ENCODE measurements at regions not wholly inside any gene's neighbourhood (a gene's known extent, or its start where the extent isn't known, plus 50 kb on each side); places are given as distances from the start of the nearest gene placed in this dataset.
A peak's percentile ranks its signal among the peaks of the same experiment; 100 is the strongest.

DNA sequence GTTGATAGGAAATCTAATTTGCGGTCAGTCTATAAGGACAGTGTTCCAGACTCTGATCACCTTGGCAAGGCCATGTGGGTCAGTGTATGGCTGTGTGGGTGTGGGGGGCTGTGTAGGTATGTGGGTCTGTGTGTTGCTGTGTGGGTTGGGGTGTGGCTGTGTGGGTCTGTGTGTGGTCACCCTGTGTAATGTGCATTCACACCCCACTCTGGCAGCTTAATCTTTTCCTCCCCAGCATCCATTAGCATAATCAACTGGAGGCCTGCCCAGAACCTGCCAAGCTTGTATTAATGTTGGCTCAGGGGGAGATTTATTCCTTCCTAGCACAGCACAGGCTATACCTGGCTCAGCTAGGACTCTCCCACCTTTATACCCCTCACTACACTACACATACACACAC, 203.2 kb downstream of the TUBA3C start (continued):
- TF ChIP-seq, protein P1, sequence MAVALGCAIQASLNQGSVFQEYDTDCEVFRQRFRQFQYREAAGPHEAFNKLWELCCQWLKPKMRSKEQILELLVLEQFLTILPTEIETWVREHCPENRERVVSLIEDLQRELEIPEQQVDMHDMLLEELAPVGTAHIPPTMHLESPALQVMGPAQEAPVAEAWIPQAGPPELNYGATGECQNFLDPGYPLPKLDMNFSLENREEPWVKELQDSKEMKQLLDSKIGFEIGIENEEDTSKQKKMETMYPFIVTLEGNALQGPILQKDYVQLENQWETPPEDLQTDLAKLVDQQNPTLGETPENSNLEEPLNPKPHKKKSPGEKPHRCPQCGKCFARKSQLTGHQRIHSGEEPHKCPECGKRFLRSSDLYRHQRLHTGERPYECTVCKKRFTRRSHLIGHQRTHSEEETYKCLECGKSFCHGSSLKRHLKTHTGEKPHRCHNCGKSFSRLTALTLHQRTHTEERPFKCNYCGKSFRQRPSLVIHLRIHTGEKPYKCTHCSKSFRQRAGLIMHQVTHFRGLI (tag by site-specific recombination; IDR thresholded peaks at IDR 0.05), result no peak
- TF ChIP-seq ZFHX2 (tag by site-specific recombination; conservative IDR thresholded peaks at IDR 0.05), result peak; percentile 88

DNA sequence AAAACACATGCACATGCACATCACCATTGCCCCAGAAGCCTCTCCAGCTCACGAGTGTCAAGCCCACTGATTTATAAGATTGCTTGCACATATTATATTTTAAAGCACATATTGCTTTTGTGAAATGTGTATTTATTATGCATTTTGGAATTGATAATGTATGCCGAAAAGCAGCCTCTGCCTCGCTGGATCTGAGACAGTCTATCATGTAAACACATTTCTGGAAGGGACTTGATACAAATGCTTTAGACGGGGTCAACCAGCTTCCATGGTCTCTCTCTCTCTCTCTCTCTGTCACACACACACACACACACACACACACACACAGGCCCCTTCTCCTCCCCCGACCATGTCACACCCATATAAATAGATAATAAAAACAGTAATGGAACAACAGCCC, 203.8 kb downstream of the TUBA3C start:
- TF ChIP-seq ZNF571 (tag by site-specific recombination; IDR thresholded peaks at IDR 0.05), result no peak
- no peak for TF ChIP-seq ZNF624 (tag by site-specific recombination; IDR thresholded peaks at IDR 0.05)
- no peak for TF ChIP-seq ZNF24 (tag by site-specific recombination; IDR thresholded peaks at IDR 0.05)
- TF ChIP-seq ZNF155 (tag by site-specific recombination; IDR thresholded peaks at IDR 0.05), result no peak
- no peak for TF ChIP-seq ZBTB1 (tag by site-specific recombination; IDR thresholded peaks at IDR 0.05)
- TF ChIP-seq ZNF37A (tag by site-specific recombination; IDR thresholded peaks at IDR 0.05), result no peak
- no peak for TF ChIP-seq ZNF501 (tag by site-specific recombination; IDR thresholded peaks at IDR 0.05)
- TF ChIP-seq ZNF426 (tag by site-specific recombination; IDR thresholded peaks at IDR 0.05), result no peak
- TF ChIP-seq ZNF184 (tag by site-specific recombination; IDR thresholded peaks at IDR 0.05), result no peak
- TF ChIP-seq ZNF544 (tag by site-specific recombination; IDR thresholded peaks at IDR 0.05), result no peak
- TF ChIP-seq ZNF843 (tag by site-specific recombination; IDR thresholded peaks at IDR 0.05), result no peak
- no peak for TF ChIP-seq ZNF23 (tag by site-specific recombination; IDR thresholded peaks at IDR 0.05; ENCODE audit: borderline replicate concordance)
- TF ChIP-seq, protein P2, sequence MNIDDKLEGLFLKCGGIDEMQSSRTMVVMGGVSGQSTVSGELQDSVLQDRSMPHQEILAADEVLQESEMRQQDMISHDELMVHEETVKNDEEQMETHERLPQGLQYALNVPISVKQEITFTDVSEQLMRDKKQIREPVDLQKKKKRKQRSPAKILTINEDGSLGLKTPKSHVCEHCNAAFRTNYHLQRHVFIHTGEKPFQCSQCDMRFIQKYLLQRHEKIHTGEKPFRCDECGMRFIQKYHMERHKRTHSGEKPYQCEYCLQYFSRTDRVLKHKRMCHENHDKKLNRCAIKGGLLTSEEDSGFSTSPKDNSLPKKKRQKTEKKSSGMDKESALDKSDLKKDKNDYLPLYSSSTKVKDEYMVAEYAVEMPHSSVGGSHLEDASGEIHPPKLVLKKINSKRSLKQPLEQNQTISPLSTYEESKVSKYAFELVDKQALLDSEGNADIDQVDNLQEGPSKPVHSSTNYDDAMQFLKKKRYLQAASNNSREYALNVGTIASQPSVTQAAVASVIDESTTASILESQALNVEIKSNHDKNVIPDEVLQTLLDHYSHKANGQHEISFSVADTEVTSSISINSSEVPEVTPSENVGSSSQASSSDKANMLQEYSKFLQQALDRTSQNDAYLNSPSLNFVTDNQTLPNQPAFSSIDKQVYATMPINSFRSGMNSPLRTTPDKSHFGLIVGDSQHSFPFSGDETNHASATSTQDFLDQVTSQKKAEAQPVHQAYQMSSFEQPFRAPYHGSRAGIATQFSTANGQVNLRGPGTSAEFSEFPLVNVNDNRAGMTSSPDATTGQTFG (tag by site-specific recombination; IDR thresholded peaks at IDR 0.05; ENCODE audit: borderline replicate concordance), result no peak
- TF ChIP-seq, protein P3, sequence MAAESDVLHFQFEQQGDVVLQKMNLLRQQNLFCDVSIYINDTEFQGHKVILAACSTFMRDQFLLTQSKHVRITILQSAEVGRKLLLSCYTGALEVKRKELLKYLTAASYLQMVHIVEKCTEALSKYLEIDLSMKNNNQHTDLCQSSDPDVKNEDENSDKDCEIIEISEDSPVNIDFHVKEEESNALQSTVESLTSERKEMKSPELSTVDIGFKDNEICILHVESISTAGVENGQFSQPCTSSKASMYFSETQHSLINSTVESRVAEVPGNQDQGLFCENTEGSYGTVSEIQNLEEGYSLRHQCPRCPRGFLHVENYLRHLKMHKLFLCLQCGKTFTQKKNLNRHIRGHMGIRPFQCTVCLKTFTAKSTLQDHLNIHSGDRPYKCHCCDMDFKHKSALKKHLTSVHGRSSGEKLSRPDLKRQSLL (tag by site-specific recombination; IDR thresholded peaks at IDR 0.05), result no peak
- TF ChIP-seq ZNF629 (tag by site-specific recombination; IDR thresholded peaks at IDR 0.05), result no peak
- Histone ChIP-seq H3K9me3 (ENCODE audit: control insufficient read depth, insufficient read depth, low read depth, low read length) (no peaks in the 10 kb centered on the region), H3K36me3 (ENCODE audit: control insufficient read depth in 2 of 2, insufficient read depth in 1 of 2, low read length in 2 of 2) (no peaks in the 10 kb centered on the region), H3K4me3 (ENCODE audit: low read depth, low read length) (no peak overlapping the region), H3K4me1 (ENCODE audit: control insufficient read depth, insufficient read depth, low read length) (no peaks in the 10 kb centered on the region), H3K27ac (ENCODE audit: extremely low read depth, low read depth, low read length) (no peak overlapping the region)
- ChIA-PET POLR2A (no interaction called here), CTCF (interaction anchor here (0.6 to 0.7 kb wide), 2 partner anchors 174 to 951 kb away, joined by 3 to 4 read pairs; no protein-coding TSS in a partner anchor)

DNA sequence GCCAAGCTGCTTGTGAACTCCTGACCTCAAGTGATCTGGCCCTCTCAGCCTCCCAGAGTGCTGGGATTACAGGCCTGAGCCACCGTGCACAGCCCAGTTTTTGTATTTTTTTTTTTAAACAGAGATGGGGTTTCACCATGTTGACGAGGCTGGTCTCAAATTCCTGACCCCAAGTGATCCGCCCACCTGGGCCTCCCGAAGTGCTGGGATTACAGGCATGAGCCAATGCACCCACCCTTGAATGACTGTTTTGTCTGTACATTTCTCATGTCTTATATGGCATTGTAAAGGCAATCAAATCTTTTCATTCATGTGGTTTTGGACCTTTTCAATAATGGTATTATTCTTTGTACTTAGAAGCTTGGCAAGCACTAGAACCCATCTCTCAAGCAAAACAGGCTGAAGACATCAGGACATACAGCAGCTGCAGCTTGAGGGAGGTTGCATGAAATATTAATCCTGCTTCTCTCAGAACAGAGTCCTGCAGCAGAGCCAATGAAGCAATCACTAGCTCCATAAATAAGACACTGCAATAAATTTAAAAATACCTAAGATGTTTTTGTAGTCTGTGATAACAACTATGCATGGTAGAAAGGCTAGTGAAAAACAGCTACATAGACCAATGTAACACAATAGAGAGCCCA, 209.9 kb downstream of the TUBA3C start:
- Histone ChIP-seq H3K27ac (ENCODE audit: extremely low read depth, low read depth, low read length) (no peak overlapping the region), H3K36me3 (ENCODE audit: control insufficient read depth in 2 of 2, insufficient read depth in 1 of 2, low read length in 2 of 2) (no peaks in the 10 kb centered on the region), H3K4me3 (ENCODE audit: low read depth, low read length) (no peak overlapping the region), H3K4me1 (ENCODE audit: control insufficient read depth, insufficient read depth, low read length) (no peaks in the 10 kb centered on the region), H3K9me3 (ENCODE audit: control insufficient read depth, insufficient read depth, low read depth, low read length) (no peaks in the 10 kb centered on the region)
- CTCF ChIA-PET, result no interaction called here
- POLR2A ChIA-PET, result no interaction called here
- no peak for TF ChIP-seq ZNF426 (tag by site-specific recombination; IDR thresholded peaks at IDR 0.05)
- TF ChIP-seq, protein P4, sequence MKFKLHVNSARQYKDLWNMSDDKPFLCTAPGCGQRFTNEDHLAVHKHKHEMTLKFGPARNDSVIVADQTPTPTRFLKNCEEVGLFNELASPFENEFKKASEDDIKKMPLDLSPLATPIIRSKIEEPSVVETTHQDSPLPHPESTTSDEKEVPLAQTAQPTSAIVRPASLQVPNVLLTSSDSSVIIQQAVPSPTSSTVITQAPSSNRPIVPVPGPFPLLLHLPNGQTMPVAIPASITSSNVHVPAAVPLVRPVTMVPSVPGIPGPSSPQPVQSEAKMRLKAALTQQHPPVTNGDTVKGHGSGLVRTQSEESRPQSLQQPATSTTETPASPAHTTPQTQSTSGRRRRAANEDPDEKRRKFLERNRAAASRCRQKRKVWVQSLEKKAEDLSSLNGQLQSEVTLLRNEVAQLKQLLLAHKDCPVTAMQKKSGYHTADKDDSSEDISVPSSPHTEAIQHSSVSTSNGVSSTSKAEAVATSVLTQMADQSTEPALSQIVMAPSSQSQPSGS (tag by site-specific recombination; IDR thresholded peaks at IDR 0.05; ENCODE audit: low read depth), result no peak
- TF ChIP-seq, protein P1 (tag by site-specific recombination; IDR thresholded peaks at IDR 0.05), result no peak
- TF ChIP-seq, protein P5, sequence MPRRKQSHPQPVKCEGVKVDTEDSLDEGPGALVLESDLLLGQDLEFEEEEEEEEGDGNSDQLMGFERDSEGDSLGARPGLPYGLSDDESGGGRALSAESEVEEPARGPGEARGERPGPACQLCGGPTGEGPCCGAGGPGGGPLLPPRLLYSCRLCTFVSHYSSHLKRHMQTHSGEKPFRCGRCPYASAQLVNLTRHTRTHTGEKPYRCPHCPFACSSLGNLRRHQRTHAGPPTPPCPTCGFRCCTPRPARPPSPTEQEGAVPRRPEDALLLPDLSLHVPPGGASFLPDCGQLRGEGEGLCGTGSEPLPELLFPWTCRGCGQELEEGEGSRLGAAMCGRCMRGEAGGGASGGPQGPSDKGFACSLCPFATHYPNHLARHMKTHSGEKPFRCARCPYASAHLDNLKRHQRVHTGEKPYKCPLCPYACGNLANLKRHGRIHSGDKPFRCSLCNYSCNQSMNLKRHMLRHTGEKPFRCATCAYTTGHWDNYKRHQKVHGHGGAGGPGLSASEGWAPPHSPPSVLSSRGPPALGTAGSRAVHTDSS (tag by site-specific recombination; IDR thresholded peaks at IDR 0.05), result no peak
- TF ChIP-seq, protein P6, sequence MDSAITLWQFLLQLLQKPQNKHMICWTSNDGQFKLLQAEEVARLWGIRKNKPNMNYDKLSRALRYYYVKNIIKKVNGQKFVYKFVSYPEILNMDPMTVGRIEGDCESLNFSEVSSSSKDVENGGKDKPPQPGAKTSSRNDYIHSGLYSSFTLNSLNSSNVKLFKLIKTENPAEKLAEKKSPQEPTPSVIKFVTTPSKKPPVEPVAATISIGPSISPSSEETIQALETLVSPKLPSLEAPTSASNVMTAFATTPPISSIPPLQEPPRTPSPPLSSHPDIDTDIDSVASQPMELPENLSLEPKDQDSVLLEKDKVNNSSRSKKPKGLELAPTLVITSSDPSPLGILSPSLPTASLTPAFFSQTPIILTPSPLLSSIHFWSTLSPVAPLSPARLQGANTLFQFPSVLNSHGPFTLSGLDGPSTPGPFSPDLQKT (IDR thresholded peaks at IDR 0.05; ENCODE audit: borderline replicate concordance, low read depth, low read length), result no peak

All from HEK293 (cell line).